GM10248 (cell line): ENCODE measurements at regions not wholly inside any gene's neighbourhood (a gene's known extent, or its start where the extent isn't known, plus 50 kb on each side); places are given as distances from the start of the nearest gene placed in this dataset.

Experiments used
- CTCF ChIA-PET: fragments of 300-600 bp; sonication (Branson Sonifier 250); formaldehyde crosslinking; extraction: SDS; loops from one replicate; lab custom pipeline; 2021; ENCODE audit warnings: antibody characterized with exemption; lab: Yijun Ruan, JAX
- POLR2A ChIA-PET: fragments of 350-650 bp; sonication (Branson Sonifier 250); formaldehyde crosslinking; extraction: SDS; loops from one replicate; lab custom pipeline; 2020; ENCODE audit warnings: antibody characterized with exemption; lab: Yijun Ruan, JAX
- DNase-seq: peaks from one replicate; pipeline ENCODE4 v3.0.0; 2012; ENCODE audit errors: extremely low spot score
- CTCF ChIP-seq: IDR thresholded peaks from 2 replicates; pipeline ENCODE4 v1.5.1; 2012; ENCODE audit warnings: mild to moderate bottlenecking, low read depth; ENCODE audit errors: extremely low read depth, missing control alignments, control extremely low read depth

GRCh38 chr3:72633534-72633933 lies 214.7 kb downstream of the SHQ1 start:
- DNase-seq: no peak
- ChIA-PET POLR2A (no interaction called here), CTCF (interaction anchor here (0.7 to 6.5 kb wide), 4 partner anchors 22 to 758 kb away, joined by 3 to 31 read pairs (median 4); no protein-coding TSS in a partner anchor)
- TF ChIP-seq CTCF: no peak

- ChIA-PET CTCF (interaction anchor here (1.2 to 6.5 kb wide), 2 partner anchors 32 to 757 kb away, joined by 3 to 31 read pairs; no protein-coding TSS in a partner anchor), POLR2A (no interaction called here)
- TF ChIP-seq CTCF: no peak
- no peak for DNase-seq
Observed at GRCh38 chr3:72633121-72633520, 215.1 kb downstream of the SHQ1 start.

- no peak for DNase-seq
- ChIA-PET POLR2A (no interaction called here), CTCF (interaction anchor here (0.9 to 1.2 kb wide), 4 partner anchors 10 to 103 kb away, joined by 3 read pairs; no protein-coding TSS in a partner anchor)
- no peak for TF ChIP-seq CTCF
Observed at GRCh38 chr3:72632129-72632528, 216.1 kb downstream of the SHQ1 start.

- no peak for TF ChIP-seq CTCF
- no peak for DNase-seq
- CTCF ChIA-PET: interaction anchor here (1.1 to 1.2 kb wide), 3 partner anchors 9 to 126 kb away, joined by 3 to 4 read pairs (median 3); no protein-coding TSS in a partner anchor
- POLR2A ChIA-PET: no interaction called here
Observed at GRCh38 chr3:72630969-72631344, 217.3 kb downstream of the SHQ1 start.

- no peak for DNase-seq
- TF ChIP-seq CTCF: no peak
- ChIA-PET POLR2A (no interaction called here), CTCF (interaction anchor here (1.0 to 1.2 kb wide), 4 partner anchors 9 to 126 kb away, joined by 3 to 4 read pairs (median 4); no protein-coding TSS in a partner anchor)
Observed at GRCh38 chr3:72630327-72630968, 217.8 kb downstream of the SHQ1 start.

- POLR2A ChIA-PET: interaction anchor here (0.6 kb wide), 1 partner anchor 216 kb away, joined by 4 read pairs; no protein-coding TSS in a partner anchor
- no peak for TF ChIP-seq CTCF
- peak; percentile 56 for DNase-seq
- CTCF ChIA-PET: interaction anchor here (1.7 kb wide), 1 partner anchor 37 kb away, joined by 4 read pairs; no protein-coding TSS in a partner anchor
Observed at GRCh38 chr3:72629191-72629631, 219.0 kb downstream of the SHQ1 start.
